NCI-H1694 treated with DMSO at 0.1 percent for 48 hours (cell line): ENCODE measurements at regions not wholly inside any gene's neighbourhood (a gene's known extent, or its start where the extent isn't known, plus 50 kb on each side); places are given as distances from the start of the nearest gene placed in this dataset.
A peak's percentile ranks its signal among the peaks of the same experiment; 100 is the strongest.

Experiments
- DNase-seq: peaks from one replicate; lab custom pipeline; 2025; lab: John Stamatoyannopoulos, UW

GRCh38 chr3:127483902-127484591 lies 106.5 kb downstream of the TPRA1 start:
- DNase-seq = no peak

GRCh38 chr3:127483005-127483641 lies 107.4 kb downstream of the TPRA1 start:
- DNase-seq = no peak

GRCh38 chr3:127482216-127483004 lies 108.1 kb downstream of the TPRA1 start:
- peak; percentile 74 for DNase-seq

GRCh38 chr3:127480196-127480954 lies 110.2 kb downstream of the TPRA1 start:
- no peak for DNase-seq

- DNase-seq = peak; percentile 15
Observed at GRCh38 chr3:127479449-127479848, 111.1 kb downstream of the TPRA1 start.

GRCh38 chr3:127478922-127479321 lies 111.6 kb downstream of the TPRA1 start:
- no peak for DNase-seq

- DNase-seq = no peak
Observed at GRCh38 chr3:127477396-127477795, 113.1 kb downstream of the TPRA1 start.

GRCh38 chr3:127476936-127477335 lies 113.6 kb downstream of the TPRA1 start:
- no peak for DNase-seq

GRCh38 chr3:127475975-127476705 lies 114.4 kb downstream of the TPRA1 start:
- no peak for DNase-seq

- DNase-seq = no peak
Observed at GRCh38 chr3:127475391-127475790, 115.1 kb downstream of the TPRA1 start.

GRCh38 chr3:127473244-127474024 lies 117.1 kb downstream of the TPRA1 start:
- DNase-seq = no peak

GRCh38 chr3:127472506-127472905 lies 118.0 kb downstream of the TPRA1 start:
- no peak for DNase-seq

GRCh38 chr3:127471142-127471541 lies 119.4 kb downstream of the TPRA1 start:
- no peak for DNase-seq

- DNase-seq = no peak
Observed at GRCh38 chr3:127469760-127470159, 120.8 kb downstream of the TPRA1 start.

- DNase-seq = no peak
Observed at GRCh38 chr3:127467391-127467790, 123.1 kb downstream of the TPRA1 start.

GRCh38 chr3:127464642-127465041 lies 125.9 kb downstream of the TPRA1 start:
- DNase-seq = no peak

- DNase-seq = no peak
Observed at GRCh38 chr3:127462111-127462655, 128.3 kb downstream of the TPRA1 start.

- no peak for DNase-seq
Observed at GRCh38 chr3:127461286-127461910, 129.1 kb downstream of the TPRA1 start.

GRCh38 chr3:127459891-127460290 lies 130.6 kb downstream of the TPRA1 start:
- DNase-seq = no peak
